ENCODE measurements at regions not wholly inside any gene's neighbourhood (a gene's known extent, or its start where the extent isn't known, plus 50 kb on each side); places are given as distances from the start of the nearest gene placed in this dataset.

GRCh38 chr1:175817445-175817844 lies 74.0 kb upstream of the TNR start:
- no peak for TF ChIP-seq CTCF (conservative IDR thresholded peaks at IDR 0.05)
- H3K27ac ChIP-seq, result no peak overlapping the region

GRCh38 chr1:175814885-175815284 lies 71.5 kb upstream of the TNR start:
- no peak overlapping the region for H3K27ac ChIP-seq
- TF ChIP-seq CTCF (conservative IDR thresholded peaks at IDR 0.05), result no peak

- H3K27ac ChIP-seq, result no peak overlapping the region
- no peak for TF ChIP-seq CTCF (conservative IDR thresholded peaks at IDR 0.05)
These were observed 69.5 kb upstream of the TNR start for GRCh38 chr1:175812936-175813335.

GRCh38 chr1:175810305-175810704 lies 66.9 kb upstream of the TNR start:
- no peak for TF ChIP-seq CTCF (conservative IDR thresholded peaks at IDR 0.05)
- H3K27ac ChIP-seq, result no peak overlapping the region

DNA sequence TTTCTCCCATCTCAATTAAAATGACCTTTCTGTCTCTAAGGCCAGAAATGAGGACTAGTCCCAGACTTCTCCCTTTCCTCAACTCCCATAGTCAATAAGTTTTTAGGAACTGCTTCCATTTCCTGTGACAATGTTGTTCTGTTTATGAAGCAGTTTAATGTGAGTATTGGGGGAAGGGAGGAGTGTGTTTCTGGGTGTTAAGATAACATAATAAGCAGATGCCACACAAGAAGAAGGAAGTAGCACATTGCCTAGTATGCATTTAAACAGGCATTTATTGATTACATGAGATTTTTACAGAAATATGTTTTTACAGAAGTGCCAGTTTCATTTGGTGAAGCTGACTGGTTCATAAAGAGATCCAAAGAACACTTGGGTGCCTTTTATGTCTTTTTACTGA lies 65.6 kb upstream of the TNR start:
- no peak for TF ChIP-seq CTCF (conservative IDR thresholded peaks at IDR 0.05)
- no peak overlapping the region for H3K27ac ChIP-seq

GRCh38 chr1:175808573-175808972 lies 65.2 kb upstream of the TNR start:
- TF ChIP-seq CTCF (conservative IDR thresholded peaks at IDR 0.05), result no peak
- H3K27ac ChIP-seq, result no peak overlapping the region

- no peak for TF ChIP-seq CTCF (conservative IDR thresholded peaks at IDR 0.05)
- no peak overlapping the region for H3K27ac ChIP-seq
These were observed 61.2 kb upstream of the TNR start for GRCh38 chr1:175804561-175804960.

DNA sequence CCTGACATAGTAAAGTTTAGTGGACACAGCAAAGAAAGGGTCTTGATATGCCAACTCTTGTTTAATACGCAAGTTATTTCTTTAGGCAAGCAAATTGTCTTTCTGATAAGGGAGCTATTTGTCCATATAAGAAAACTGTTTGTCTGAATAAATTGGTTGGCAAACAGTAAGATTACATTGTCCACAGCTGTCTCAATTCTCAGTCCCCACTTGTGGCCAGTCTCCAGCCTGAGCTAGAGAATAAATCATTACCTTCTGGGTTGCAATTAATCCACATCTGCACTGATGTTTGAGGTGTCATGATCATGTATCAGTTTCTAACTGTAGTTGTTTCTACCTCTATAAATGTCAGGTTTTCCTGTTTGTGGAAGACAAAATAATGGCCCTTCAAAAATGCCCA lies 60.0 kb upstream of the TNR start:
- no peak overlapping the region for H3K27ac ChIP-seq
- TF ChIP-seq CTCF (conservative IDR thresholded peaks at IDR 0.05), result no peak

All from VCaP (cell line).